Mammary epithelial cell (primary cell): ENCODE measurements at regions not wholly inside any gene's neighbourhood (a gene's known extent, or its start where the extent isn't known, plus 50 kb on each side); places are given as distances from the start of the nearest gene placed in this dataset.

Experiments used
- EZH2 ChIP-seq: IDR thresholded peaks from 2 replicates; pipeline ENCODE4 v1.6.1; 2012; ENCODE audit warnings: low read length, inconsistent platforms, borderline replicate concordance
- TF ChIP-seq, protein P1 (sequence below), 2 donors: IDR thresholded peaks in 1 of 2; conservative IDR thresholded peaks in 1 of 2; 2 replicates each; pipeline ENCODE4 v1.5.1; 2011 to 2012; ENCODE audit warnings: inconsistent platforms in 2 of 2, low read length in 2 of 2, mild to moderate bottlenecking in 2 of 2, control low read depth in 1 of 2, low read depth in 1 of 2; ENCODE audit not compliant: insufficient read depth in 1 of 2; ENCODE audit errors: extremely low read depth in 1 of 2

DNA sequence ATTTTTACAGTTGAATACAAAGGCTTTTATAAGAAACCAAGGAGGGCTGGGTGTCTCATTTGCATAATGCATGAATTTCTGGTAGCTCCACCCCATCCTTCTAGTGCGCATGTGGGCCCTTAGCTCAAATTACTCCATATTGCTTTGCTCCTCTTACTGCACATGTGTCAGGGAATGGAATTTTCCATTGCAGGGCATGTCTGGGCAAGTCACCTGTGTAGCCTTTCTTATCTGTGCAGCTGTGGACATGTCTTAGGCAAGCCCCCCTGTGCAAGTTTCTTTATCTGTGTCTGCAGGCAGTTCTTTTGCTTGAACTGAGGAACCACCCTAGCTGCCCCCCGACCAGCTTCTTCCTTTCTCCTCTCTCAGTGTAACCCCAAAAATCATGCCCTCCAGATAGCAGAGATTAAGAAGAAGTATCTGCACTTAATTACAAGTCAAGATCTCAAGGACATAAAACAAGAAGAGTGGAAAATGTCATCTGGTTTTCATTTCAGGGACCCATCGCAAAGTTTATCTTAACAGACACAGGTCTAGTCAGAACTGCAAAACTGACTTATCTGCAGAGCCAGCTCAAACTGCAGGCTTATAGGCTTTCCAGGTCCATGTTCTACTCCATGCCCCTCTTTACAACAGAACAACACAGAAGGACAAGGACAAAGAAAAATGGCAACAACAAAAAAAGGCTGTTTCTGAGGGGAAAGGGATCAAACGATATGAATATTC is 137.9 kb upstream of the HS3ST4 start:
- TF ChIP-seq, protein P1, sequence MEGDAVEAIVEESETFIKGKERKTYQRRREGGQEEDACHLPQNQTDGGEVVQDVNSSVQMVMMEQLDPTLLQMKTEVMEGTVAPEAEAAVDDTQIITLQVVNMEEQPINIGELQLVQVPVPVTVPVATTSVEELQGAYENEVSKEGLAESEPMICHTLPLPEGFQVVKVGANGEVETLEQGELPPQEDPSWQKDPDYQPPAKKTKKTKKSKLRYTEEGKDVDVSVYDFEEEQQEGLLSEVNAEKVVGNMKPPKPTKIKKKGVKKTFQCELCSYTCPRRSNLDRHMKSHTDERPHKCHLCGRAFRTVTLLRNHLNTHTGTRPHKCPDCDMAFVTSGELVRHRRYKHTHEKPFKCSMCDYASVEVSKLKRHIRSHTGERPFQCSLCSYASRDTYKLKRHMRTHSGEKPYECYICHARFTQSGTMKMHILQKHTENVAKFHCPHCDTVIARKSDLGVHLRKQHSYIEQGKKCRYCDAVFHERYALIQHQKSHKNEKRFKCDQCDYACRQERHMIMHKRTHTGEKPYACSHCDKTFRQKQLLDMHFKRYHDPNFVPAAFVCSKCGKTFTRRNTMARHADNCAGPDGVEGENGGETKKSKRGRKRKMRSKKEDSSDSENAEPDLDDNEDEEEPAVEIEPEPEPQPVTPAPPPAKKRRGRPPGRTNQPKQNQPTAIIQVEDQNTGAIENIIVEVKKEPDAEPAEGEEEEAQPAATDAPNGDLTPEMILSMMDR (conservative IDR thresholded peaks at IDR 0.05 in 1 of 2, IDR thresholded peaks at IDR 0.05 in 1 of 2; ENCODE audit: extremely low read depth in 1 of 2, insufficient read depth in 1 of 2, low read depth in 1 of 2, low read length in 2 of 2) = no peak
- TF ChIP-seq EZH2 = no peak
